ENCODE measurements at regions not wholly inside any gene's neighbourhood (a gene's known extent, or its start where the extent isn't known, plus 50 kb on each side); places are given as distances from the start of the nearest gene placed in this dataset.
"Not testable (repeated sequence)": the region's sequence is repeated elsewhere in the genome, so short reads cannot be mapped to it uniquely, and the experiment has no call there.

DNA sequence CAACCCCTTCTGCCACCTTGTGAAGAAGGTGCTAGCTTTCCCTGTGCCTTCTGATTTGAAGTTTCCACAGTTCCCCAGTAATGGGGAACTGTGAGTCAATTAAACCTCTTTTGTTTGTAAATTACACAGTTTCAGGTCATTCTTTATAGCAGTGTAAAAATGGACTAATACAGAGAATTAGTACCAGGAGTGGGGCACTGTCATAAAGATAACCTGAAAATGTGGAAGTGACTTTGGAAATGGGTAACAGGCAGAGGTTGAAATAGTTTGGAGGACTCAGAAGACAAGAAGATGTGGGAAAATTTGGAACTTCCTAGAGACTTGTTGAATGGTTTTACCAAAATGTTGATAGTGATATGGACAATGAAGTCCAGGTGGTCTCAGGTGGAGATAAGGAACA lies 131.0 kb upstream of the HAND2 start:
- H3K9ac ChIP-seq (ENCODE audit: low read length) = no peak overlapping the region
- DNase-seq (ENCODE audit: low read depth) = no peak

DNA sequence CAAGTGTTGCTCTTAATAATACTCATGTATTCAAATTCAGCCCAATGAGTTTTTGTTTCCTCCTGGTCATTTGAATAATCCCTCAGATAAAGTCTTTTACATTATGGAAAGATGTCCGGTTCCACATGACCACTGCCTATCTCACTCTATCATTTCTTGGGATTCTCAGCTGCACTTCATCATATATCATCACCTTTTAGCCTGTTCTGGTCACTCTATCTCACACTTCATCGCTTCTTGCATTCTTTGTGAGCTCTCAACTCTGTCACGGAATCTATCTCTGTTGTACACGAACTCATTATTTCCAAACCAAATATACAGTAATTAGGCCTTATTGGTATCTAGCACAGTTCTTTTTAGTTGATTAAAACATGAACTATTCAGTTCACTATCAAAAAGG lies 126.9 kb upstream of the HAND2 start:
- no peak overlapping the region for H3K4me3 ChIP-seq (ENCODE audit: low read length)
- DNase-seq (ENCODE audit: low read depth) = no peak
- no peak overlapping the region for H3K9ac ChIP-seq (ENCODE audit: low read length)
- H3K9me3 ChIP-seq (ENCODE audit: control insufficient read depth, low read length) = peaks cover 16% of the 10 kb centered on the region
- no peaks in the 10 kb centered on the region for H3K36me3 ChIP-seq (ENCODE audit: control insufficient read depth, insufficient read depth, low read length, severe bottlenecking)
- H3K4me1 ChIP-seq (ENCODE audit: control insufficient read depth, insufficient read depth, low read length) = no peaks in the 10 kb centered on the region
- no peaks in the 10 kb centered on the region for H3K27me3 ChIP-seq (replicated peaks; ENCODE audit: control insufficient read depth, insufficient read depth, low read length)

More for the DNA sequence above, 131.0 kb upstream of the HAND2 start:
- Histone ChIP-seq H3K9me3 (ENCODE audit: control insufficient read depth, low read length) (peaks cover 20% of the 10 kb centered on the region), H3K4me3 (ENCODE audit: low read length) (no peak overlapping the region), H3K27me3 (replicated peaks; ENCODE audit: control insufficient read depth, insufficient read depth, low read length) (no peaks in the 10 kb centered on the region), H3K4me1 (ENCODE audit: control insufficient read depth, insufficient read depth, low read length) (no peaks in the 10 kb centered on the region), H3K36me3 (ENCODE audit: control insufficient read depth, insufficient read depth, low read length, severe bottlenecking) (no peaks in the 10 kb centered on the region)

DNA sequence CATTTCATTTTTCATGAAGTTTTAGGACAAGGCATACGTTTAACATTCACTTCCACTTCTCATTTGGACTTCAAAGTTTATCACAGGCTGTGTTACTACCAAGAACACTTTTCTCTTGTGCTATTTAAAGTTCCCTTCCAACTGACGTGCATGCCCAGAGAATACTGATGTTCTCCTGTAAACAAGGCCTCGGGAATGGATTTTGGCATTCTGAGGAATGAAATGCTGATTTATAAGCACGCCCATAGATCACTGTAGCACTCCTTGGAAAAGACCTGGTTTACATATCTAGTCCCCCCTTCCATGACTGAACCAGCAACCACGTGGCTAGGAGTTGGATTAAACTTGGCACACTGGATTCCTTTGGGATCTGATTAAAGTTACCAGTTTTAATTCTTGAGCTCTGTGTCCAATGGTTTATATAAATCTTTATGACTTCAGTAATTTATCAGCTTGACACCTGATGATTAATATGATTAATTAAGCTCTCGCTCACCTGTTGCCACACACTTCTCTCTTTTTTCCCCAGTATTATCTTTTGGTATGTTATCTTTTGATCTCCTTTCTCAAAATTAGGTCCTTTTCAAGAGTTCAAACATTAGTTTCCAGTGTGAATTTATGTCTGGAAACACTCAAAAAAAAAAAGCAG lies 122.4 kb upstream of the HAND2 start:
- H3K4me1 ChIP-seq (ENCODE audit: control insufficient read depth, insufficient read depth, low read length) = no peaks in the 10 kb centered on the region
- H3K4me3 ChIP-seq (ENCODE audit: low read length) = no peak overlapping the region
- DNase-seq (ENCODE audit: low read depth) = no peak
- no peaks in the 10 kb centered on the region for H3K27me3 ChIP-seq (replicated peaks; ENCODE audit: control insufficient read depth, insufficient read depth, low read length)
- no peaks in the 10 kb centered on the region for H3K36me3 ChIP-seq (ENCODE audit: control insufficient read depth, insufficient read depth, low read length, severe bottlenecking)
- H3K9me3 ChIP-seq (ENCODE audit: control insufficient read depth, low read length) = no peaks in the 10 kb centered on the region
- H3K9ac ChIP-seq (ENCODE audit: low read length) = no peak overlapping the region

DNA sequence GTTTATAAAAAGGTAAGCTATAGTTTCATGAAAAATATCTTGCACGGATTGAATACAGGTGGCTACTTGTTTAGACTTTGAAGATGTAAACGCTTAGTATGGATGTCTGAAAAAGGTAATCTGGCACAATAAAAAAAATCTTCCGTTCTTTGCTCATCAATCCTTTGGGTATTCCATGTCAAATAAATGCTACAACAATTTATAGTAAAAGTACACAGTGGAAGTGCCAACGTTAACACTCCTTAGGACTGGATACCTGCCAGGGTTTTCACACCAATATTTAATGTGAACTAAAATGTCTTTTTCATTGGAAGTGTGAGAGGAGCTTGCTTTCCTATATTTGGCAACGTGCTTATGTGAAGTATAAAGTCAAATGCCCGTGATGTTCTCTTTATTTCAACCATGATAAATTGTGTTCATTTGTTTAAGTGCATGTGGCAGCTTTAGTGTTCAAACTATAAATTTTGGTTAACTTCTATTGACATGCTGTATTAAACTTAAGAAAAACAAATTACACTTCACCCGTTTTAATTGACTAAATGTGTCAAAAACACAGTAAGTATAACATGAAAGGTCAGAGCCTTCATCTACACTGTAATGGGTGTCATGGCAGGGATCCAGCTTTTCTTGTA lies 121.7 kb upstream of the HAND2 start:
- no peaks in the 10 kb centered on the region for H3K4me1 ChIP-seq (ENCODE audit: control insufficient read depth, insufficient read depth, low read length)
- no peak for DNase-seq (ENCODE audit: low read depth)
- H3K27me3 ChIP-seq (replicated peaks; ENCODE audit: control insufficient read depth, insufficient read depth, low read length) = no peaks in the 10 kb centered on the region
- no peak overlapping the region for H3K9ac ChIP-seq (ENCODE audit: low read length)
- H3K4me3 ChIP-seq (ENCODE audit: low read length) = no peak overlapping the region
- no peaks in the 10 kb centered on the region for H3K36me3 ChIP-seq (ENCODE audit: control insufficient read depth, insufficient read depth, low read length, severe bottlenecking)
- H3K9me3 ChIP-seq (ENCODE audit: control insufficient read depth, low read length) = no peaks in the 10 kb centered on the region

DNA sequence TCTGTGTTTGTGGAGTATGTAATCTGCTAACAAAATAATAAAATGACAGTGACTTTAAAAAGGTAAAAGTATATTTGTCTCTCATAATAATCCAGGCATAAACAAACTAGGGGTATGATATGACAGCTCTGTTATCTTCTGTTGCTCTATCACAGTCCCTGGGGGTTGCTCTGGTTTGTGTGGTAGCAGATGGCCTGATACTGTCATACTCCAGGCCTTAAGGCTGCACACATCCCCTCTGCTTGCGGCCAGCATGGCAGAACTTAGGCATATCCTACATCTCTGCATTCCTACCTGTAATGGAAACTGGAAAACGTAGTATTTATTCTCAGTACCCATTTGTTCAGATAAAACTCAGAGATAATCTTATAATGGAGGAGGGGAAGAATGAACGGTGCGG lies 117.9 kb upstream of the HAND2 start:
- Histone ChIP-seq H3K9me3 (ENCODE audit: control insufficient read depth, low read length) (no peaks in the 10 kb centered on the region), H3K27me3 (replicated peaks; ENCODE audit: control insufficient read depth, insufficient read depth, low read length) (no peaks in the 10 kb centered on the region), H3K4me1 (ENCODE audit: control insufficient read depth, insufficient read depth, low read length) (no peaks in the 10 kb centered on the region), H3K9ac (ENCODE audit: low read length) (no peak overlapping the region), H3K36me3 (ENCODE audit: control insufficient read depth, insufficient read depth, low read length, severe bottlenecking) (no peaks in the 10 kb centered on the region), H3K4me3 (ENCODE audit: low read length) (no peak overlapping the region)
- DNase-seq (ENCODE audit: low read depth) = no peak

DNA sequence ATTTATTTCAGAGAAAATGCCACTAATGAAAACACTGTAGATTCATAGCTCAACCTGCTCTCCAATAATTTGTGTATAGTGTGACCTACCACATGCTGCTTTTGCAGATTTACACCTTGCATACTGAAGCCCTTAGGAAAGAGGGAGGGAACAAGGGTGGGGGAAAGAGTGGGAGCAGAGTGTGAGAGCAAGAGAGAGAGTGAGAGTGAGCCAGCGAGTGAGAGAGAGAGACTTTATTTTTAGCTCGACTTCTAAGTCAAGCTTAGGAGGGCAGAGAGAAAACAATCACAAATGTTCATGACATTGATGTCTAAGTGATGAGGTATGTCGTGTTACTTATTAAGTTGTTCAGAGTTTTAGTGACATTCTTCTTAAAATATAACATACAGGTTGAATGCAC lies 112.5 kb upstream of the HAND2 start:
- no peak overlapping the region for H3K9ac ChIP-seq (ENCODE audit: low read length)
- no peaks in the 10 kb centered on the region for H3K27me3 ChIP-seq (replicated peaks; ENCODE audit: control insufficient read depth, insufficient read depth, low read length)
- peaks cover 12% of the 10 kb centered on the region for H3K9me3 ChIP-seq (ENCODE audit: control insufficient read depth, low read length)
- DNase-seq (ENCODE audit: low read depth) = no peak
- no peaks in the 10 kb centered on the region for H3K36me3 ChIP-seq (ENCODE audit: control insufficient read depth, insufficient read depth, low read length, severe bottlenecking)
- H3K4me3 ChIP-seq (ENCODE audit: low read length) = no peak overlapping the region
- no peaks in the 10 kb centered on the region for H3K4me1 ChIP-seq (ENCODE audit: control insufficient read depth, insufficient read depth, low read length)

DNA sequence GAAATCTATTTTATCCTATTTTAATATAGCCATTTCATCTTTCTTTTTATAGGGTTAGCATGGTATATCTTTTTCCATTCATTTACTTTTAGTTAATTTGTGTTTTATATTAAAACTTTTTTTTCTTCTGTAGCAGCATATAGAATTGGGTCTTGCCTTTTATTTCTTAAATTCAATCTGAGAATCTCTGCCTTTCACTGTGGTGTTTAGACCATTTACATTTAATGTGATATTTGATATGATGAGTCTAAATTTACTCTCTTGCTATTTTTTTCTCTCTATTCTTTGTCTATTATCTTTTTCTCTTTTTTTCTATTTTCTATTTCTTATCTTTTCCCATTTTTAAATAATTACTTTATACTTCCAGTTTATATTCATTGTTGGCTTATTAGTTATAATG lies 105.4 kb upstream of the HAND2 start:
- peaks cover 49% of the 10 kb centered on the region for H3K9me3 ChIP-seq (ENCODE audit: control insufficient read depth, low read length)
- H3K4me1 ChIP-seq (ENCODE audit: control insufficient read depth, insufficient read depth, low read length) = no peaks in the 10 kb centered on the region
- DNase-seq (ENCODE audit: low read depth) = no peak
- no peak overlapping the region for H3K9ac ChIP-seq (ENCODE audit: low read length)
- H3K36me3 ChIP-seq (ENCODE audit: control insufficient read depth, insufficient read depth, low read length, severe bottlenecking) = no peaks in the 10 kb centered on the region
- H3K4me3 ChIP-seq (ENCODE audit: low read length) = no peak overlapping the region
- no peaks in the 10 kb centered on the region for H3K27me3 ChIP-seq (replicated peaks; ENCODE audit: control insufficient read depth, insufficient read depth, low read length)

DNA sequence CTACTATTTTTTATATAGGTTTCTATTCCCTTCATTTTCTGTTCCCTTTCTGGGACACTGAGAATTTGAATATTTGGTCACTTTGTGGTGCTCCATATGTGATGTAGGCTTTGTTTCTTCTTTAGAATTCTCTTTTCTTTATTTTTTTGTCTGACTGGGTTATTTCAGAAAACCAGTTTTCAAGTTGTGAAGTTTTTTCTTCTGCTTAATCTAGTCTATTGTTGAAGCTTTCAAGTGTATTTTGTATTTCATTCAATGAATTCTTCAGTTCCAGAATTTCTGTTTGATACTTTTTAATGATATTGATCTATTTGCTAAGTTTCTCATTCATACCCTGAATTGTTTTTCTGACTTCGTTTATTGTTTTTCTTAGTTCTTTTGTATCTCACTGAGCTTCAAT lies 96.2 kb upstream of the HAND2 start:
- no peak overlapping the region for H3K9ac ChIP-seq (ENCODE audit: low read length)
- no peaks in the 10 kb centered on the region for H3K4me1 ChIP-seq (ENCODE audit: control insufficient read depth, insufficient read depth, low read length)
- H3K9me3 ChIP-seq (ENCODE audit: control insufficient read depth, low read length) = peaks cover 31% of the 10 kb centered on the region
- no peak overlapping the region for H3K4me3 ChIP-seq (ENCODE audit: low read length)
- no peaks in the 10 kb centered on the region for H3K36me3 ChIP-seq (ENCODE audit: control insufficient read depth, insufficient read depth, low read length, severe bottlenecking)
- no peaks in the 10 kb centered on the region for H3K27me3 ChIP-seq (replicated peaks; ENCODE audit: control insufficient read depth, insufficient read depth, low read length)
- DNase-seq (ENCODE audit: low read depth) = no peak

DNA sequence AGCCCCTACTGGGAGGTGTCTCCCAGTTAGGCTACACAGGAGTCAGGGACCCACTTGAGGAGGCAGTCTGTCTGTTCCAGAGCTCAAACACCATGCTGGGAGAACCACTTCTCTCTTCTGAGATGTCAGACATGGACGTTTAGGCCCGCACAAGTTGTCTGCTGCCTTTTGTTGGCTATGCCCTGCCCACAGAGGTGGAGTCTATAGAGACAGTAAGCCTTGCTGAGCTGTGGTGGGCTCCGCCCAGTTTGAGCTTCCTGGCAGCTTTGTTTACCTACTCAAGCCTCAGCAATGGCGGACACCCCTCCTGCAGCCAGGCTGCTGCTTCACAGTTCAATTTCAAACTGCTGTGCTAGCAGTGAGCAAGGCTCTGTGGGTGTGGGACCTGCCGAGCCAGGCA lies 88.6 kb upstream of the HAND2 start:
- H3K9me3 ChIP-seq (ENCODE audit: control insufficient read depth, low read length) = peaks cover 22% of the 10 kb centered on the region
- not testable (repeated sequence) for H3K27me3 ChIP-seq (replicated peaks; ENCODE audit: control insufficient read depth, insufficient read depth, low read length); H3K4me3 ChIP-seq (ENCODE audit: low read length); H3K36me3 ChIP-seq (ENCODE audit: control insufficient read depth, insufficient read depth, low read length, severe bottlenecking); H3K4me1 ChIP-seq (ENCODE audit: control insufficient read depth, insufficient read depth, low read length); DNase-seq (ENCODE audit: low read depth); H3K9ac ChIP-seq (ENCODE audit: low read length)

DNA sequence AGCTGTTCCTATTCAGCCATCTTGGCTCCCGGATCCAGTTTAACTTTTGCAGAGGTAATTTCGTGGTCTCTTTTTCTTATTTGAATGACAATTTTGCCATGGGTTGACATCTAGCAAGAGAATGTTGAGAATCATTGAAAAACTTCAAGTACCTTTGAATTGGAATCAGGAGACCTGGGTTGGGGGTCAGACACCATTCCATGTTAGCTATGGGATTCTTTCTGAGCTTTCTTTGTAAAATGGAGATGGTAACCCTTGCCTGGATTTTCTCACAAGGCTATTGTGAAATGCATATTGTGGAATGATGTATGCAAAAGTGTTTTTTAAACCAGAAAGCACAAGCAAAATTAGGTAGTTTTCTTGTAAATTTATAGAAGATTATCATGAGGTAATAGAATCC lies 79.1 kb upstream of the HAND2 start:
- Histone ChIP-seq H3K4me3 (ENCODE audit: low read length) (no peak overlapping the region), H3K36me3 (ENCODE audit: control insufficient read depth, insufficient read depth, low read length, severe bottlenecking) (no peaks in the 10 kb centered on the region), H3K9ac (ENCODE audit: low read length) (no peak overlapping the region), H3K4me1 (ENCODE audit: control insufficient read depth, insufficient read depth, low read length) (no peaks in the 10 kb centered on the region), H3K27me3 (replicated peaks; ENCODE audit: control insufficient read depth, insufficient read depth, low read length) (no peaks in the 10 kb centered on the region), H3K9me3 (ENCODE audit: control insufficient read depth, low read length) (no peaks in the 10 kb centered on the region)
- DNase-seq (ENCODE audit: low read depth) = no peak

DNA sequence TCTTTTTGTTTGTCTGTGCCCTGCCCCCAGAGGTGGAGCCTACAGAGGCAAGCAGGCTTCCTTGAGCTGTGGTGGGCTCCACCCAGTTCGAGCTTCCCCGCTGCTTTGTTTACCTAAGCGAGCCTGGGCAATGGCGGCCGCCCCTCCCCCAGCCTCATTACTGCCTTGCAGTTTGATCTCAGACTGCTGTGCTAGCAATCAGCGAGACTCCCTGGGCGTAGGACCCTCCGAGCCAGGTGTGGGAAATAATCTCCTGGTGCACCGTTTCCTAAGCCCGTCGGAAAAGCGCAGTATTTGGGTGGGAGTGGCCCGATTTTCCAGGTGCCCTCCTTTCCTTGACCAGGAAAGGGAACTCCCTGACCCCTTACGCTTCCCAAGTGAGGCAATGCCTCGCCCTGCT lies 78.6 kb upstream of the HAND2 start:
- H3K4me1 ChIP-seq (ENCODE audit: control insufficient read depth, insufficient read depth, low read length); H3K9me3 ChIP-seq (ENCODE audit: control insufficient read depth, low read length); DNase-seq (ENCODE audit: low read depth); H3K27me3 ChIP-seq (replicated peaks; ENCODE audit: control insufficient read depth, insufficient read depth, low read length); H3K36me3 ChIP-seq (ENCODE audit: control insufficient read depth, insufficient read depth, low read length, severe bottlenecking); H3K9ac ChIP-seq (ENCODE audit: low read length); H3K4me3 ChIP-seq (ENCODE audit: low read length): not testable (repeated sequence)

DNA sequence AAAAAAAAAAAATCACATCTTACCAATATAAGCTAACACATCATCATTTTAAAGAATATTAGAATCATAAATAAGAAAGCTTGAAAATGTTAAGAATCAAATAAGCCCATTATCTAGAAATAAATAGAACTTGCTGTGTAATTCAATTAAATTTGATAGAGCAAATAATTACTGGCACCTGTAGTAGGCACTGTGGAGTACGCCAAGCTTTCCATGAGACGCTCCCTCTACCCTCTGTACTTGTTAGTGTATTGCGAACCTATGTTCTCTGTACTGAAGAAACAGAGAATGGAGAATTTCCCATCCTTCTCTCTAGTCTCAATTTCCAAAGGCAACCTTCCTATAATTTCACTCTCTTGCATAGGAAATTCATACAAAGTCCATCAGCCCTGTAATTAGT lies 61.7 kb upstream of the HAND2 start:
- no peaks in the 10 kb centered on the region for H3K27me3 ChIP-seq (replicated peaks; ENCODE audit: control insufficient read depth, insufficient read depth, low read length)
- no peaks in the 10 kb centered on the region for H3K9me3 ChIP-seq (ENCODE audit: control insufficient read depth, low read length)
- H3K4me1 ChIP-seq (ENCODE audit: control insufficient read depth, insufficient read depth, low read length) = no peaks in the 10 kb centered on the region
- H3K36me3 ChIP-seq (ENCODE audit: control insufficient read depth, insufficient read depth, low read length, severe bottlenecking) = no peaks in the 10 kb centered on the region
- no peak for DNase-seq (ENCODE audit: low read depth)
- no peak overlapping the region for H3K4me3 ChIP-seq (ENCODE audit: low read length)
- no peak overlapping the region for H3K9ac ChIP-seq (ENCODE audit: low read length)

Measured in adipocyte (in vitro differentiated cells).